K562 (cell line): ENCODE measurements at regions not wholly inside any gene's neighbourhood (a gene's known extent, or its start where the extent isn't known, plus 50 kb on each side); places are given as distances from the start of the nearest gene placed in this dataset.

ENCODE experiments used
- ATAC-seq: fragments of 200-7000 bp; cut with Tn5 transposase; 3 replicates; pipeline ENCODE4 v1.9.1; 2020; ENCODE audit warnings: moderate library complexity
- BruUV-seq: library from RNA; stranded (reverse); fragments of 400-500 nt; replicated peaks from 2 replicates; lab custom pipeline; 2021; lab: Mats Ljungman, UMichigan
- CTCF ChIA-PET: fragments of 300-600 bp; formaldehyde crosslinking; extraction: SDS; loops from one replicate; lab custom pipeline; 2021; ENCODE audit warnings: low intra/inter-chr PET ratio; lab: Yijun Ruan, JAX
- POLR2A ChIA-PET: fragments of 300-600, 350-650 bp; sonication (Branson Sonifier 250); formaldehyde crosslinking; extraction: SDS; loops from one replicate; lab custom pipeline; 2021; ENCODE audit warnings: antibody characterized with exemption, inconsistent platforms; lab: Yijun Ruan, JAX
- DNase-seq, 4 experiments: peaks; one replicate each; pipeline versions ENCODE4 v3.0.0 to v3.0.0-alpha.2; 2011 to 2018; ENCODE audit warnings: low spot score in 3 of 4, mixed read lengths in 3 of 4; ENCODE audit errors: extremely low read depth in 1 of 4
- FAIRE-seq: peaks from 2 replicates; lab custom pipeline; 2011; peaks lifted over from hg19 to GRCh38; lab: Jason Lieb, UNC
- H2AFZ ChIP-seq: 2 replicates; pipeline ENCODE4 v1.6.0; 2011; ENCODE audit warnings: low read depth, low read length, control low read depth, inconsistent platforms
- H3K27ac ChIP-seq: fragments of 200-600 bp; 3 replicates; pipeline ENCODE4 v1.8.0; 2011; ENCODE audit warnings: low read depth, mild to moderate bottlenecking, control low read depth, inconsistent platforms, low read length, moderate library complexity, mixed read lengths; ENCODE audit errors: extremely low read depth
- H3K27me3 ChIP-seq, 2 experiments: fragments of 300-600 bp in 1 of 2; 2 replicates in 1 of 2; 3 replicates in 1 of 2; pipeline versions ENCODE4 v1.6.0 to v1.8.0; 2011; ENCODE audit warnings: inconsistent platforms in 2 of 2, low read length in 2 of 2, mild to moderate bottlenecking in 1 of 2, mixed read lengths in 1 of 2, moderate library complexity in 1 of 2; ENCODE audit not compliant: control insufficient read depth in 2 of 2, insufficient read depth in 2 of 2
- H3K36me3 ChIP-seq: fragments of 300-600 bp; 3 replicates; pipeline ENCODE4 v1.8.0; 2011; ENCODE audit warnings: mild to moderate bottlenecking, low read length, inconsistent platforms; ENCODE audit not compliant: control insufficient read depth, insufficient read depth
- H3K4me1 ChIP-seq, 2 experiments: fragments of 200-600 bp in 1 of 2; replicated peaks in 1 of 2; 2 replicates in 1 of 2; 3 replicates in 1 of 2; pipeline versions ENCODE4 v1.5.1 to v1.8.0; 2011; ENCODE audit warnings: inconsistent platforms in 2 of 2, low read length in 2 of 2, mild to moderate bottlenecking in 1 of 2, mixed read lengths in 1 of 2, moderate library complexity in 1 of 2; ENCODE audit not compliant: control insufficient read depth in 2 of 2, insufficient read depth in 2 of 2
- H3K4me2 ChIP-seq: 2 replicates; pipeline ENCODE4 v1.6.1; 2011; ENCODE audit warnings: low read length, control low read depth, inconsistent platforms, mixed read lengths; ENCODE audit not compliant: insufficient read depth
- H3K4me3 ChIP-seq: fragments of 200-600 bp; sonication (generic), shearing (Covaris generic); 2 replicates; pipeline ENCODE4 v1.5.1; 2016; ENCODE audit warnings: control low read depth, inconsistent platforms
- H3K79me2 ChIP-seq: fragments of 200-600 bp; 3 replicates; pipeline ENCODE4 v1.8.0; 2011; ENCODE audit warnings: low read length, inconsistent platforms; ENCODE audit not compliant: control insufficient read depth, insufficient read depth
- H3K9ac ChIP-seq, 2 experiments: 2 replicates each; pipeline versions ENCODE4 v1.6.0 to v1.6.1; 2011; ENCODE audit warnings: low read depth in 2 of 2, low read length in 2 of 2, control low read depth in 1 of 2, inconsistent platforms in 1 of 2, mild to moderate bottlenecking in 1 of 2, mixed read lengths in 1 of 2; ENCODE audit not compliant: insufficient read depth in 1 of 2
- H3K9me1 ChIP-seq: one replicate; pipeline ENCODE4 v1.6.0; 2011; ENCODE audit warnings: inconsistent platforms, mild to moderate bottlenecking, low read length, moderate library complexity; ENCODE audit not compliant: control insufficient read depth, insufficient read depth
- H3K9me3 ChIP-seq: replicated peaks from 2 replicates; pipeline ENCODE4 v1.5.1; 2011; ENCODE audit warnings: low read depth, low read length, inconsistent platforms; ENCODE audit not compliant: control insufficient read depth, insufficient read depth
- H4K20me1 ChIP-seq: replicated peaks from 2 replicates; pipeline ENCODE4 v1.6.1; 2011; ENCODE audit warnings: low read length, inconsistent platforms, mixed read lengths; ENCODE audit not compliant: control insufficient read depth, insufficient read depth
- KAT8 ChIP-seq: fragments of 450-650 bp; IDR thresholded peaks from 2 replicates; pipeline ENCODE4 v1.6.1; 2016; ENCODE audit warnings: low read depth, mild to moderate bottlenecking
- RBM15 ChIP-seq: fragments of 200-400 bp; formaldehyde crosslinking; IDR thresholded peaks from 2 replicates; pipeline ENCODE4 v1.6.1; 2018; ENCODE audit warnings: mild to moderate bottlenecking, low read length, moderate library complexity; ENCODE audit not compliant: insufficient read depth
- SMARCE1 ChIP-seq: fragments of 450-650 bp; IDR thresholded peaks from 2 replicates; pipeline ENCODE4 v1.7.1; 2016; ENCODE audit warnings: mild to moderate bottlenecking
- TOE1 ChIP-seq, 2 experiments: fragments of 450-650 bp in 1 of 2; sonication (generic) in 1 of 2; formaldehyde crosslinking in 1 of 2; IDR thresholded peaks; 2 replicates each; pipeline versions ENCODE4 v1.7.1 to v1.8.0; 2016 to 2022; ENCODE audit warnings: borderline replicate concordance in 2 of 2, mild to moderate bottlenecking in 2 of 2, antibody characterized with exemption in 1 of 2, inconsistent platforms in 1 of 2, low read depth in 1 of 2, missing genetic modification reagents in 1 of 2, moderate library complexity in 1 of 2
- TSC22D4 ChIP-seq: fragments of 450-650 bp; IDR thresholded peaks from 2 replicates; pipeline ENCODE4 v1.6.1; 2016; ENCODE audit warnings: missing genetic modification characterization, missing biosample characterization, control low read depth
- ZNF24 ChIP-seq: fragments of 450-650 bp; IDR thresholded peaks from 2 replicates; pipeline ENCODE4 v1.6.1; 2016
- ZNF512 ChIP-seq: IDR thresholded peaks from 2 replicates; pipeline ENCODE4 v1.6.1; 2016; ENCODE audit warnings: missing genetic modification characterization, missing compliant biosample characterization
- WGBS: fragments of 100-300 bp; shearing (Covaris generic); methylation state at CpG from one replicate; pipeline ENCODE4 v1.1.6; 2016; ENCODE audit warnings: low coverage, mixed read lengths; ENCODE audit not compliant: insufficient coverage; ENCODE audit errors: missing lambda C conversion rate; 5-methylcytosine and 5-hydroxymethylcytosine counted together
- in situ Hi-C: fragments of 300-500 bp; cut with MboI; formaldehyde crosslinking; loops from 4 replicates; pipeline ENCODE4 v1.15.0; 2018; ENCODE audit warnings: inconsistent platforms, mixed read lengths
- intact Hi-C: fragments of 100-400 bp; cut with micrococcal nuclease; formaldehyde crosslinking; loops from 2 replicates; pipeline ENCODE4 v1.14.2; 2022
- TF ChIP-seq, protein P1 (sequence below): sonication (generic); formaldehyde crosslinking; IDR thresholded peaks from 2 replicates; pipeline ENCODE4 v1.8.1; 2023; ENCODE audit warnings: mild to moderate bottlenecking, missing genetic modification reagents
- TF ChIP-seq, protein P2 (sequence below): fragments of 450-650 bp; IDR thresholded peaks from 2 replicates; pipeline ENCODE4 v1.6.1; 2016; ENCODE audit warnings: missing biosample characterization, missing genetic modification characterization
- TF ChIP-seq, protein P3 (sequence below), 2 experiments: fragments of 450-650 bp; IDR thresholded peaks; 2 replicates each; pipeline ENCODE4 v1.6.1; 2018; ENCODE audit warnings: mild to moderate bottlenecking in 2 of 2, low read depth in 1 of 2; ENCODE audit not compliant: partially characterized antibody in 2 of 2

GRCh38 chr22:48635031-48635430 lies 1192.6 kb downstream of the BRD1 start (continued):
- TF ChIP-seq, protein P1, sequence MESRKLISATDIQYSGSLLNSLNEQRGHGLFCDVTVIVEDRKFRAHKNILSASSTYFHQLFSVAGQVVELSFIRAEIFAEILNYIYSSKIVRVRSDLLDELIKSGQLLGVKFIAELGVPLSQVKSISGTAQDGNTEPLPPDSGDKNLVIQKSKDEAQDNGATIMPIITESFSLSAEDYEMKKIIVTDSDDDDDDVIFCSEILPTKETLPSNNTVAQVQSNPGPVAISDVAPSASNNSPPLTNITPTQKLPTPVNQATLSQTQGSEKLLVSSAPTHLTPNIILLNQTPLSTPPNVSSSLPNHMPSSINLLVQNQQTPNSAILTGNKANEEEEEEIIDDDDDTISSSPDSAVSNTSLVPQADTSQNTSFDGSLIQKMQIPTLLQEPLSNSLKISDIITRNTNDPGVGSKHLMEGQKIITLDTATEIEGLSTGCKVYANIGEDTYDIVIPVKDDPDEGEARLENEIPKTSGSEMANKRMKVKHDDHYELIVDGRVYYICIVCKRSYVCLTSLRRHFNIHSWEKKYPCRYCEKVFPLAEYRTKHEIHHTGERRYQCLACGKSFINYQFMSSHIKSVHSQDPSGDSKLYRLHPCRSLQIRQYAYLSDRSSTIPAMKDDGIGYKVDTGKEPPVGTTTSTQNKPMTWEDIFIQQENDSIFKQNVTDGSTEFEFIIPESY (CRISPR knock-in tag): no peak
- TF ChIP-seq KAT8 (no peak), SMARCE1 (no peak)
- TF ChIP-seq, protein P2, sequence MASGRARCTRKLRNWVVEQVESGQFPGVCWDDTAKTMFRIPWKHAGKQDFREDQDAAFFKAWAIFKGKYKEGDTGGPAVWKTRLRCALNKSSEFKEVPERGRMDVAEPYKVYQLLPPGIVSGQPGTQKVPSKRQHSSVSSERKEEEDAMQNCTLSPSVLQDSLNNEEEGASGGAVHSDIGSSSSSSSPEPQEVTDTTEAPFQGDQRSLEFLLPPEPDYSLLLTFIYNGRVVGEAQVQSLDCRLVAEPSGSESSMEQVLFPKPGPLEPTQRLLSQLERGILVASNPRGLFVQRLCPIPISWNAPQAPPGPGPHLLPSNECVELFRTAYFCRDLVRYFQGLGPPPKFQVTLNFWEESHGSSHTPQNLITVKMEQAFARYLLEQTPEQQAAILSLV (tag): no peak

- 6% methylated on average over 6 of the region's 9 CpGs for WGBS
- BruUV-seq: no TSS peak
- Histone ChIP-seq H3K36me3 (no peaks in the 10 kb centered on the region), H2AFZ (no peak overlapping the region), H3K9me1 (no peaks in the 10 kb centered on the region), H4K20me1 (no peaks in the 10 kb centered on the region), H3K4me3 (no peak overlapping the region), H3K9ac (no peak overlapping the region), H3K9me3 (no peaks in the 10 kb centered on the region), H3K4me2 (no peak overlapping the region), H3K27ac (no peak overlapping the region), H3K4me1 (no peaks in the 10 kb centered on the region), H3K79me2 (no peaks in the 10 kb centered on the region), H3K27me3 (peaks cover 0 to 4% of the 10 kb centered on the region in 2 experiments; a peak in 2 of 5 replicates)
- intact Hi-C loops (no loop called here), in situ Hi-C loops (no loop called here)
- ChIA-PET POLR2A (no interaction called here), CTCF (no interaction called here)
- DNase-seq (no peak), FAIRE-seq (no peak), ATAC-seq (no peak)
- peak; percentile 87 for TF ChIP-seq ZNF24
- no peak for TF ChIP-seq RBM15
- TF ChIP-seq, protein P3, sequence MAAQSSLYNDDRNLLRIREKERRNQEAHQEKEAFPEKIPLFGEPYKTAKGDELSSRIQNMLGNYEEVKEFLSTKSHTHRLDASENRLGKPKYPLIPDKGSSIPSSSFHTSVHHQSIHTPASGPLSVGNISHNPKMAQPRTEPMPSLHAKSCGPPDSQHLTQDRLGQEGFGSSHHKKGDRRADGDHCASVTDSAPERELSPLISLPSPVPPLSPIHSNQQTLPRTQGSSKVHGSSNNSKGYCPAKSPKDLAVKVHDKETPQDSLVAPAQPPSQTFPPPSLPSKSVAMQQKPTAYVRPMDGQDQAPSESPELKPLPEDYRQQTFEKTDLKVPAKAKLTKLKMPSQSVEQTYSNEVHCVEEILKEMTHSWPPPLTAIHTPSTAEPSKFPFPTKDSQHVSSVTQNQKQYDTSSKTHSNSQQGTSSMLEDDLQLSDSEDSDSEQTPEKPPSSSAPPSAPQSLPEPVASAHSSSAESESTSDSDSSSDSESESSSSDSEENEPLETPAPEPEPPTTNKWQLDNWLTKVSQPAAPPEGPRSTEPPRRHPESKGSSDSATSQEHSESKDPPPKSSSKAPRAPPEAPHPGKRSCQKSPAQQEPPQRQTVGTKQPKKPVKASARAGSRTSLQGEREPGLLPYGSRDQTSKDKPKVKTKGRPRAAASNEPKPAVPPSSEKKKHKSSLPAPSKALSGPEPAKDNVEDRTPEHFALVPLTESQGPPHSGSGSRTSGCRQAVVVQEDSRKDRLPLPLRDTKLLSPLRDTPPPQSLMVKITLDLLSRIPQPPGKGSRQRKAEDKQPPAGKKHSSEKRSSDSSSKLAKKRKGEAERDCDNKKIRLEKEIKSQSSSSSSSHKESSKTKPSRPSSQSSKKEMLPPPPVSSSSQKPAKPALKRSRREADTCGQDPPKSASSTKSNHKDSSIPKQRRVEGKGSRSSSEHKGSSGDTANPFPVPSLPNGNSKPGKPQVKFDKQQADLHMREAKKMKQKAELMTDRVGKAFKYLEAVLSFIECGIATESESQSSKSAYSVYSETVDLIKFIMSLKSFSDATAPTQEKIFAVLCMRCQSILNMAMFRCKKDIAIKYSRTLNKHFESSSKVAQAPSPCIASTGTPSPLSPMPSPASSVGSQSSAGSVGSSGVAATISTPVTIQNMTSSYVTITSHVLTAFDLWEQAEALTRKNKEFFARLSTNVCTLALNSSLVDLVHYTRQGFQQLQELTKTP (IDR thresholded peaks at IDR 0.05; ENCODE audit: low read depth in 1 of 2, partially characterized antibody in 2 of 2): no peak
- no peak for TF ChIP-seq TOE1 (IDR thresholded peaks at IDR 0.05; ENCODE audit: borderline replicate concordance)
- TF ChIP-seq TOE1 (CRISPR knock-in tag; IDR thresholded peaks at IDR 0.05; ENCODE audit: borderline replicate concordance, low read depth): no peak
- TF ChIP-seq TSC22D4 (tag): 0 out of 2 replicates have a peak, but pooled peaks have one; percentile 18
- TF ChIP-seq ZNF512 (tag): no peak
These were observed 1193.5 kb downstream of the BRD1 start for GRCh38 chr22:48633996-48634836.
